GM21423 (cell line): ENCODE measurements at regions not wholly inside any gene's neighbourhood (a gene's known extent, or its start where the extent isn't known, plus 50 kb on each side); places are given as distances from the start of the nearest gene placed in this dataset.

ENCODE experiments used
- ATAC-seq: cut with Tn5 transposase; IDR thresholded peaks from one replicate; pipeline ENCODE4 v1.9.1; 2021; ENCODE audit warnings: mild to moderate bottlenecking, moderate library complexity; ENCODE audit not compliant: unreplicated experiment

DNA sequence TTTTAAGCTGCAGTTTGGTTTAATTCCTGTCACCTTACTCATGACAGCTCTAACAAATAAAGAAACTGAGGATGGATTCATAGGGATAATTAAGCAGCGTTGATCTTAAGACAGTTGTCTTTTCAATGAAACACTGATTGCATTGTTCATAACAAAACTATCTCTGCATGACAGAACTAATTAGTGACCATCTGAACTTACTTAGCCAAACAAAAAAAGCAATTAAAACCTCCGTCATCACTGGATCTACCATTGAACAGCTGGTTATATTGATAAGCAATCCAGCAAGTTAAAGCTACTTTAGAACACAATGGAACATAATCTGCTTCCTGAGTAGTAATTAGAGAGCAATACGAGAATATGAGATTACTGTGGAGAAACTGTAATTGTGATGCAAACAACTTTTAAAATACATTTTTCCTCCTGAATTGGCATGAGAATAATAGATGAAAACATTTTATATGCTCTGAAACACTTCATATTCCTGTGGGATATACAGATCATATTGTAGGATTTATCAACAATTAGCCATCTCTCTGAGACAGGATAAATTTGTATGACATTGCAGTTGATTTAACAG, 2576.8 kb downstream of the PCDH7 start:
- ATAC-seq: no peak

- ATAC-seq: no peak
Observed at GRCh38 chr4:33302321-33302720, 2582.2 kb downstream of the PCDH7 start.

DNA sequence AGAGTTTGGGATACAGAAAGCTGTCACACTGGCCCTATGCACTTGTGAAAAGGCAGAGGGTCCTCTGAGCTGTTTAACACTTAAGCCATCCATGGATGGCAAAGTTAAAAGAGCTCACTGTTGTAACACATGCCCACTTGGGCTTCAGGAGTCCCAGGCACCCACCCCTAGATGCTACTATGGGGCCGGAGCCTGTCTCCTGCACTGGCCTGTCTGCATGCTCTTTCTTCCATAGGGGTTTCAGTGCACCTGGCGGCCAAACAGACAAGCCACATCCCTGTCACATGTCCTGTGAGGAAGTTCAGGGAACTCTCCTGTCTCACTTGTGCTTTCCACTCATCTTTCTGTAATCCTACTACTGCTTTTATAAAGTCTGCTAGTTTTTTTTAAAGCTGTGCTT, 2586.0 kb downstream of the PCDH7 start:
- no peak for ATAC-seq

DNA sequence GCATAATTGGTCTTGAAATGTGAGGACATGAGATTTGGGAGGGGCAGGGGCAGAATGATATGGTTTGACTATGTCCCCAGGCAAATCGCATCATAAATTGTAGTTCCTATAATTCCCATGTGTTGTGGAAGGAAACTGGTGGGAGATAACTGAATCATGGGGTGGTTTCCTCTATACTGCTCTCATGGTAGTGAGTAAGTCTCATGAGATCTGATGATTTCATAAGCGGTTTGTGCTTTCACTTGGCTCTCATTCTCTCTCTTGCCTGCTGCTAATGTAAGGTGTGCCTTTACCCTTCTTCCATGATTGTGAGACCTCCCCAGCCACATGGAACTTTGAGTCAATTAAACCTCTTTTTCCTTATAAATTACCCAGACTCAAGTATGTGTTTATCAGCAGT, 2595.9 kb downstream of the PCDH7 start:
- no peak for ATAC-seq

DNA sequence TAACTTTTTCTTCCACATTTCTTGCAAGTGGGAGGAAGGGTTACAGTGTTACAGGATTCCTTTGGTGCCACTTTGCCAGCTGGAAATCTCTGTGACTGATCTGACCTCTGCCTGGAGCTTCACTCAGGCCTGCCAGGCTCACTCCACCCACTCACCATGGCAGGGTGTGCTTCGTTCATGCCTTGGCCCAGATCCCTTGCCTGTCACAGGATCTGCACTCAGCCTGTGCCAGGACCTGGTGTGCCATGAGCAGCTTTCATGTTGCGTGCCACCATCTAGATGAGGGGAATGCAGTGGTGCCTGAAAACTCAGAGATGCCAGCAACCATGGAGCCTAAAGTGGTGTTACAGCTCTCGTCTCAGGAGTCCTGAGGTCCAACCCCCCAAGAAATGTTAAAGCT, 2596.4 kb downstream of the PCDH7 start:
- no peak for ATAC-seq

GRCh38 chr4:33323393-33323792, 2603.2 kb downstream of the PCDH7 start:
- no peak for ATAC-seq

DNA sequence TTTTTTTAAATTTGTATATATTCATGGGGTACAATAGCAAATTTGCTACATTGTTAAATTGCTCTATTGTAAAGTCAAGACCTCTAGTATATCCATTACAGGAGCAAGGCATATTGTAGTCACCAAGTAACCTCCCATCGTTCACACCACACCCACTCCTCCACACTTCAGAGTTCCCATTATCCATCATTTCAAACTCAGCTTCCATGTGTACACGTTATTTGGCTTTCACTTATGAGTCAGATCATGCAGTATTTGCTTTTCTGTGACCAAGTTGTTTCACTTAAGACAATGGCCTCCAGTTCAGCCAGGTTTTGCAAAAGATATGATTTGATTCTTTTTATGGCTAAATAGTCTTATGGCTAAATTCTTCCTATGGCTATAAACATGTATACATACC, 2614.2 kb downstream of the PCDH7 start:
- ATAC-seq: no peak

- no peak for ATAC-seq
Observed at GRCh38 chr4:33339762-33340161, 2619.6 kb downstream of the PCDH7 start.

- no peak for ATAC-seq
Observed at GRCh38 chr4:33340168-33340567, 2620.0 kb downstream of the PCDH7 start.

DNA sequence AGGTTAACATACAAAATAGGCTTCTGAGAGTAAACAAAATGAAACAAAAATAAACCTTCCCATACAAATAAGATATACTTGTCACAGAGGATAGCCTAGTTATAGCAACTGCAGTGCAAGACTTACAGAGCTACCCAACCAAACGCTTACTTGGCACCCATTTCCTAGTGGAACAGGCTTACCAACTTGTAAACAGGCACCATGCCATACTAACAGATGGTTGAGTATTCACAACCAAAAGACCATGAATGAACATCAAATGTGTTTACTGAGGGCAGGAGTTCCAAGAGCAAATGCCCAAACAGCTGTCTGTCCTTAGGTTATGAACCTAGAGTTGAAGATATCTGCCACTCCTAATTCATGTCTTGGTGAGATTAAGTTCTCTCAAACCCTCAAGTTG, 2629.2 kb downstream of the PCDH7 start:
- no peak for ATAC-seq

DNA sequence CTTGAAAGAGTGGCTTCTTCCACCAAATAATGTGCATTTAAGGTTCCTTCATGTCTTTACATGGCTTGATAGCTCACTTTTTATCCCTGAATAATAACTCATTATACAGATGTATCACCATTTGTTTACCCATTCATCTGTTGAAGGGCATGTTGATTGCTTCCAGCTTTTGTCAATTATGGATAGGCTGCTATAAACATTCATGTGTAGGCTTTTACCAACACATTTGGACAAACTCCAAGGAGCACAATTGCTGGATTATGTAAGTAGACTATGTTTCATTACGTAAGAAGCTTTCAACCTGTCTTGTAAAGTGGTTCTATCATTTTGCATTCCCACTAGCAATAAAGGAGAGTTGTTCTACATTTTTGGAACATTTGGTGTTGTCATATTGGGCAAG, 2637.0 kb downstream of the PCDH7 start:
- ATAC-seq: no peak

- no peak for ATAC-seq
Observed at GRCh38 chr4:33369446-33369845, 2649.3 kb downstream of the PCDH7 start.

DNA sequence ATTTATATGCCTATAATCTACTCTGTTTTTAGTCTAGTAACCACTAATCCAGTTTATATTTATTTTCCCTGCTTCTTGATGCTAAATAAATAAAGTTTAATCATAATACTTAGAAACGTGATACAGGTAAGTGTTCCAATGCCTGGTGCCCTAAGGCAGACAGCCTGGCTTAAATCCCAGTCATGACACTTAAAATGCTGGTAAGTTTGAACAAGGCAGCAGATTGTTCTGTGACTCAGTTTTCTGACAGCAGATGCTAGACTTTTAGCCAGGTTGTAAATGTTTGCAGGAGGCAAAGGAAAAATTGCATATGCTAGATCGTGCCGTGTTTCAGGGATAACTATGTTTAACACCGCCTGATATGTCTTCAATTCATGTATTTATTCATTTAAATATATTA, 2661.6 kb downstream of the PCDH7 start:
- ATAC-seq: no peak

DNA sequence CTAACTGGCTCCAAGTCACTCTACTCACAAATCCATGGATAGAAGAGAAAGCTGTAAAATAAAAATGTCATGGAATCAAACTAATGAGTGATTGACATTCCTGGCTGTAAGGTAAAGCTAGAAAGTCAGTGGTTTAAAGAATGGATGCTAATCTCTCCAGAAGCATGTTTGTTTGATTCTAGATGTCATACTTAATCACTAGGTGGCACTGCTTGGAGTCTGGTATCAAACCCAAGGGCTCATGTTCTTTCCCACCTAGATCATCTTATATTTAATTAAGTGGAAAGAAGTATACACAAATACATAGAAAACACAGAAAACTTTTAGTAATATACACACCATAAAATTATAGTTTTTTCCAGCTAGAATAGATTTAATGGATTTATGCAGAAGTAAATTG, 2666.6 kb downstream of the PCDH7 start:
- no peak for ATAC-seq

DNA sequence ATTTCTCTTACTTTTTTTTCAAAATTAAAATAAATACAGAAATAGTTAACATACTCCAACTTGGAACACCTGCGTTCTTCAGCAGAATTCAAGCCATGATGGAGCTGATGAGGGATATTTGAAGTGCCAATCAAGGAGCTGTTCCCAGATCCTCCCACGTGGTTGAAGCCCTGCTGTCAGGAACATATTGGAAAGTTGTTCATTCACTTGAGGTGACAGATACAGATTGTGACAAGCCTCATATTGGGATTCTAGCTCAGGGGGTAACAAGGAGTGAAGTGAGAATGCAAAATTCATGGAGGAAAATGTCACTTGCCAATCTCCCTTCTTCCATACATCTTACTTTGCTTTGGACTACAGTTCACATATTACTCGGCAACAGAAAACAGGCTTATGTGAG, 2670.8 kb downstream of the PCDH7 start:
- ATAC-seq: no peak

DNA sequence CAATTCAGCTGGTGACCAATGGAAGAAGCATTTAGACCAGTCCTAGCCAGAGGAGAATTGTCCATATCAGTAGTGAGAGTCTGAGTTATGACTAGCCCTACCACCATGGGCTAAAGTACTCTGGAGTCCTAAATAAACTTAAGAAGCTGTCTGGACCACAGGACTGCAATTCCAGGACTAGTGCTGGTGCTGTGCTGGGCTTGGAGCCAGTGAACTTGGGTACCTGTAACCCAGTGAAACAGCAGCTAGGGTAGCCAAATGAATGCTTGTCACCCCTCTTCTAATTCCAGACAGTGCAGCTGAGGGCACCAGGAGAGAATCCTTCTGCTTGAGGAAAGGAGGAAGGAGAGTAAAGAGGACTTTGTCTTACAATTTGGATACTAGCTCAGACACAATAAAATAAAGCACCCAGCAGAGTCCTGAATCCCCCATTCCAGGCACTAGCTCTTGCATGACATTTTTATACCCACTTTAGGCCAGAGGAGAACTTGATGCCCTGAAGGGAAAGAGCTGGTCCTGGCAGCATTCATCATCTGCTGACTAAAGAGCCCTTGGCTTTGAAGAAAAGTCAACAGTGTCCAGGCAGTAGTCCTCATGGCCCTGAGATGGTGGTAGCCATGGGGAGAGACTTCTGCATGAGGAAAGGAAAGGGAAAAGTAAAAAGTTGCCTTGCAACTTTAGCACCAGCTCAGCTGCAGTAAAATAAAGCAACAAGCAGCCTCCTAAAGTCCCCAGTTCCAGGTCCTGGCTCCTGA, 2675.7 kb downstream of the PCDH7 start:
- no peak for ATAC-seq

GRCh38 chr4:33400504-33400903, 2680.3 kb downstream of the PCDH7 start:
- no peak for ATAC-seq

DNA sequence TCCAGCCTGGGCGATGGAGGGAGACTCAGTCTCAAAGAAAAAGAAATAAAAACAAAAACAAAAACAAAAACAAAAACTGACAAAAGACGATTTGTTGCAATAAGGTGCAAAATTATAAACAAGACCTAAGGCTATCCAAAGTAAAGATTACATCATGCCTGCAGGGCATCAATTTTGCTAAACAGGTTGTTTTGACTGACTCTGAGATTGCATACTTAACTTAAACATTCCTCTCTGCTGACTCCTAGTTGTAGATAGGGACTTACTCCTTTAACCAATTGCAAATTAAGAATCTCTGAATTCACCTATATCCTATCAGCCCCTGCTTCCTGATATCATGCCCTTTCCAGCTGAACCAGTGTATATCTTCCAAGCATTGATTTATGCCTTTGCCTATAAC, 2687.3 kb downstream of the PCDH7 start:
- ATAC-seq: no peak

DNA sequence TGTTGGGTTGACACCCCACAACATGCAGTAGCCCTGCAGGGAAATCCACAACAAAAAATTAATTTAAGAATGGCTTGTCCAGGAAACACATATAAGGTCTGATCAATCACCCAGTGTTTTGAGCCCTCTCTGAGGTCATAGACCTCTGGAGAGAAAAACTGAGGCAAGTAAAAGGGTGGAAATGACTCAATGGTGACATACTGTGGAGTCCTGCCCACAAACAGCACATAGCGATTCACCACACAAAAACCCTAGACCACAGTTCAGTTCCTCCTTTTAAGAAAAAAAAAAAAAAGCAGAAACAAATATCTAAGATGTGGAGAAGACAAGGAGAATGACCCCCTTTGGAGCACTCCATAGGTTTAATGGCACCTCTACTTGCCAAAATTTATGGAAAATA, 2691.0 kb downstream of the PCDH7 start:
- no peak for ATAC-seq

DNA sequence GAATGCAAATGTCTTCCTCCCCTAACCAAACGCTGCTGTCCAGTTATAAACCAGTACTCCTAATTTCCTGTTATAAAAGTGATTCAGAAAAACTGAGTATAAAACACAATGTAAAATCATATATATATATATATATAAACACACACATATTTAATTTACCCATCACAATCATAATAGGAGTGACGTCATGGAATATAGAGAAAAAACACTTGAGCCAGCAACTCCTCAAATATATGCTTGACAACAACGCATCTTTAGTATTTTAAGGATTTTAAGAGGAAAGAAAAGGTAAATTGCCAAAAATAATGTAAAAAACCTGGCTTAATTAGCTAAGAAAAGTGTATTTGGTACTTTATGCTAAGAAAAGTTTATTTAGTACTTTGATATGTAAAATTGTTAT, 2701.7 kb downstream of the PCDH7 start:
- ATAC-seq: no peak

- ATAC-seq: no peak
Observed at GRCh38 chr4:33422656-33423055, 2702.5 kb downstream of the PCDH7 start.

DNA sequence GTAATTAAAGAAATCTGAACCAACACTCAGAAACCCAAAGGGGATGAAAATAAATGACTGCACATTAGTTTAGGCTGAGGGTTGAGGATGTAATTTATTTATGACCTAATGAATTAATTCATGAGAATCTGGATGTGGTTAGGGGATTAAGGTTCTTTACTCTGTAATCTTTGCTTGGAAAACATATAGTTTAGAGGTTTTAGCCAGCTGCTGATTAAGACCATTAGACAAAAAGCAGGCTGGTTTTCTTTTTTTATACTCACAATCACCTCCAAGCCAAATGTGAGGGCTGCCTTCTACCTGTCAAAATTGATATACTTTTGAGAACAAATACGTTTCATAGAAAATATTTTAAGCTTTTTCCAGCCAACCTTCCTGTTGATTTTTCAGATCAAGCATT, 2705.8 kb downstream of the PCDH7 start:
- no peak for ATAC-seq

- ATAC-seq: no peak
Observed at GRCh38 chr4:33427676-33428075, 2707.5 kb downstream of the PCDH7 start.
